GM10266 (cell line): ENCODE measurements at regions not wholly inside any gene's neighbourhood (a gene's known extent, or its start where the extent isn't known, plus 50 kb on each side); places are given as distances from the start of the nearest gene placed in this dataset.

Experiments
- DNase-seq: peaks from one replicate; pipeline ENCODE4 v3.0.0; 2012; ENCODE audit errors: extremely low spot score
- CTCF ChIP-seq: IDR thresholded peaks from 2 replicates; pipeline ENCODE4 v1.5.1; 2012; ENCODE audit warnings: mild to moderate bottlenecking, low read depth; ENCODE audit not compliant: control insufficient read depth, insufficient read depth; ENCODE audit errors: missing control alignments

DNA sequence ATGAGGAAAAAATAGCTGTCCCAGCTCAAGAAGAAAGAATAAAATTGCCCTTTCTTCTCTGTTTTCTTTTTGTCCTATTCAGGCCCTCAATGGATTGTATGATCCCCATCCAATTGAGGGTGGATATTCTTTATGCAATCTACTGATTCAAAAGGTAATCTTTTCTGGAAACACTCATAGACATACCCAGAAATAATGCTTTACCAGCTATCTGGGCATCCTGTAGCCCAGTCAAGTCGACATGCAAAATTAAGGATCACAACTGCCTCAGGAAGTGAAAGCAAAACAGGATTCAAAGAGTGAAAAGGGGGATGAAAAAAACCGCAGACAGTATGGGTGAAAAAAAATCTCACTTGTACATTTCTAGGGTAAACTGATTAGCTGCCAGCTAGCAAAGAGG lies 410.1 kb downstream of the TBC1D32 start:
- TF ChIP-seq CTCF: no peak
- no peak for DNase-seq

GRCh38 chr6:120918137-120918536 lies 416.1 kb downstream of the TBC1D32 start:
- no peak for TF ChIP-seq CTCF
- DNase-seq: no peak

DNA sequence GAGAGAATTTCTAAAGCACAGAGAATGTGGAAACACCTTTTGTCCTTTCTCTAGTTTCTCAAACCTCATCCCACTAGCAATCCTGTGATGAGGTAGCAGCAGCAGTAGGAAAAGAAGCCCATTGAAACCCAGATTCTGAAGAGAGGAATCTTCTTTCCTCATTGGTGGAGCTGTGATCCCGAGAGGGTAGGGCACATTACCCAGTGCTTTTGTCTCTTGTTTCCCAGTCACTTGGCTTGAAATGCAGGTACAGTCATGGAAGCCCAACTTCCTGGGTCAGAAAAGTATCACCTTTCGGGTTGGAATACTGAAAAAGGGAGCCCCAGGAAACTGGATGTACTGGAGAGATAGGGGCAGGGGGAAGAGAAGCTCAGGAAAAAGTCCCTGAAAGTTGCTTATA lies 417.4 kb downstream of the TBC1D32 start:
- no peak for TF ChIP-seq CTCF
- DNase-seq: no peak

DNA sequence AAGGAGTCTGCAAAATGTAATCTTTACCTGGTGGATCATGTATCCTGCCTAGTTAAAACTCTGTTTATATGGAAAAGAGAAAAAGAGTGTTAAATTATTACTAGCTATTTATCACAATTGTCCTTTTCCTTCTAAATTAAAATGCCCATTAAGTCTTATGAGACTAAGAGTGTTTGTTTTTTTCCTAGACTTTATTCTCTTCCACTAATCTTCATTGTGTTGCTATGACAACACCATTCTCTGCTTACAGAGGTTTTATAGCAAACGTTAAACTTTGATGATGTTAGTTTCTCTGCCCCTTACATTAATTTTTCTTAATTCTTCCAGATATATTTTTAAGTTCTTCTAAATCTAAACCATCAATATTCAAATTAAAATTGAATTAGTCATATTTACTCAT lies 420.8 kb downstream of the TBC1D32 start:
- no peak for TF ChIP-seq CTCF
- DNase-seq: no peak

DNA sequence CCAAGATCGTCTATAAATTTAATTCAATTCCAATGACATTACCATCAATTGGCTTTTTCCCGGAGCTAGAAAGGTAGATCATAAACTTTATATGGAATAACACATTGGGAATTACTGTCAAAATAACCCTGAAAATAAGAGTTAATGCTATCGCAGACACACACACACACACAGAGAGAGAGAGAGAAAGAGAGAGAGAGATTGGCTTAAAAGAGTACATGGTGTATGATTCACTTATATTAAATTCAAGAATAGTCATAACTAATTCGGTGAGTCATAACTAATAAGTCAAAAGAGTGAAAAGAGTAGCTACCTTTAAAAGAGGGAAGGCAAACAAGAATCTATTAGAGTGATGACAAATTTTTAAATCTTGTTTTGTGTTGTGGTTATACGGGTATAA lies 425.5 kb downstream of the TBC1D32 start:
- no peak for TF ChIP-seq CTCF
- no peak for DNase-seq

DNA sequence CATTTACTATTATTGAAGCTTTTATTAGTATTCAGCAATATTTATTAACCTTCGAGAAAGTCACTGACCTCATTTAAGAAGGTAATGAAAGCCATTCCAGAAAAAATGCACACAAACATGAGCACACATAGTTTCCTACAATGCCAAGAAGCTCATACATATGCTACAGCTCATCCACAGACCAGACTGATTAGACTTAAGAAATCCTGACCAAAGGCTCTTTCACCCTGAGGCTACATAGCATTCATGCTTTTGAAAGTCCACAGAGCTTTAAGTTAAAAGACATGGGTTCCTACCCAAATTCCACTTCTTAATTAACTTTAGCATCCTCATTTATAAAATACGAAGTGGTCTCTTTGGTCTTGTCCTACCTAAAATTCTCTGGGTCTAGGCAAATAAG lies 430.4 kb downstream of the TBC1D32 start:
- DNase-seq: no peak
- no peak for TF ChIP-seq CTCF

- no peak for DNase-seq
- TF ChIP-seq CTCF: no peak
Measured at GRCh38 chr6:120899932-120900331, 434.3 kb downstream of the TBC1D32 start.
